ENCODE measurements at regions not wholly inside any gene's neighbourhood (a gene's known extent, or its start where the extent isn't known, plus 50 kb on each side); places are given as distances from the start of the nearest gene placed in this dataset.

DNA sequence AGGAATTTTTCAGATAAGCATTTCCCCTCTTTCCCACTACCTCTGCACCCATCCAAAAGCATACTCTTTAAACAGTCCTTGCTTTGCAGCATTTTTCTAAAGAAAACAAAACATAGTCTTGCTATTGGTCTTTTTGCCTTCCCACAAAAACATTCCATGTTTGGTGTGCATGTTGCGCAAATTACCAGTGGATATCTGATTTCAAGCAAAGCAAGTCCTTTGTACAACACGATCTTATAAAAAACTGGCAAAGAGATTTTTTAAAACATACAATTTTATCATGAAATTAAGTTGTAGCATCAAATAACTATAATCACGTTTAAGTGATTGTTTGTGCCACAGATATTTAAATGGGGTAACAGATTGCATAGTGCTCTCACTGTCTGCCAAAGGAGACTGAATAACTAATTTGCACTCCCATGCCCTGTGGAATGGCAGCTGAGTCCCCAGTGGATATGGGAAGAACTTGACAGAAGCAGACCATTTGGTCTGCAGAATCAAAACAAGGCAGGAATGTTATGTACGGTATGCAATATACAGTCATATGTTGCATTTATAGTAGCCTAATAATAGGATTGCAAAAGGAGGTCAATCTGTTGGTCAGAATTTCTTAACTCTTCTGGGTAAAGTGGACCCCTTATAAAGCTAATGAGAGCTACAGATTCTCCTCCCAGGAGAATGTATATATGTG is 285.7 kb downstream of the TBC1D4 start:
- TF ChIP-seq FOXM1 (IDR thresholded peaks at IDR 0.05; ENCODE audit: borderline replicate concordance, low read depth) (no peak), RAD21 (IDR thresholded peaks at IDR 0.05; ENCODE audit: low read depth) (no peak), TEAD4 (IDR thresholded peaks at IDR 0.05) (no peak), TAF1 (IDR thresholded peaks at IDR 0.05; ENCODE audit: low read depth) (no peak), YY1 (IDR thresholded peaks at IDR 0.05; ENCODE audit: low read depth) (no peak), TCF12 (IDR thresholded peaks at IDR 0.05; ENCODE audit: low read depth) (no peak), EP300 (IDR thresholded peaks at IDR 0.05; ENCODE audit: borderline replicate concordance) (no peak), CREB1 (IDR thresholded peaks at IDR 0.05; ENCODE audit: low read depth) (no peak)
- TF ChIP-seq, protein P1, sequence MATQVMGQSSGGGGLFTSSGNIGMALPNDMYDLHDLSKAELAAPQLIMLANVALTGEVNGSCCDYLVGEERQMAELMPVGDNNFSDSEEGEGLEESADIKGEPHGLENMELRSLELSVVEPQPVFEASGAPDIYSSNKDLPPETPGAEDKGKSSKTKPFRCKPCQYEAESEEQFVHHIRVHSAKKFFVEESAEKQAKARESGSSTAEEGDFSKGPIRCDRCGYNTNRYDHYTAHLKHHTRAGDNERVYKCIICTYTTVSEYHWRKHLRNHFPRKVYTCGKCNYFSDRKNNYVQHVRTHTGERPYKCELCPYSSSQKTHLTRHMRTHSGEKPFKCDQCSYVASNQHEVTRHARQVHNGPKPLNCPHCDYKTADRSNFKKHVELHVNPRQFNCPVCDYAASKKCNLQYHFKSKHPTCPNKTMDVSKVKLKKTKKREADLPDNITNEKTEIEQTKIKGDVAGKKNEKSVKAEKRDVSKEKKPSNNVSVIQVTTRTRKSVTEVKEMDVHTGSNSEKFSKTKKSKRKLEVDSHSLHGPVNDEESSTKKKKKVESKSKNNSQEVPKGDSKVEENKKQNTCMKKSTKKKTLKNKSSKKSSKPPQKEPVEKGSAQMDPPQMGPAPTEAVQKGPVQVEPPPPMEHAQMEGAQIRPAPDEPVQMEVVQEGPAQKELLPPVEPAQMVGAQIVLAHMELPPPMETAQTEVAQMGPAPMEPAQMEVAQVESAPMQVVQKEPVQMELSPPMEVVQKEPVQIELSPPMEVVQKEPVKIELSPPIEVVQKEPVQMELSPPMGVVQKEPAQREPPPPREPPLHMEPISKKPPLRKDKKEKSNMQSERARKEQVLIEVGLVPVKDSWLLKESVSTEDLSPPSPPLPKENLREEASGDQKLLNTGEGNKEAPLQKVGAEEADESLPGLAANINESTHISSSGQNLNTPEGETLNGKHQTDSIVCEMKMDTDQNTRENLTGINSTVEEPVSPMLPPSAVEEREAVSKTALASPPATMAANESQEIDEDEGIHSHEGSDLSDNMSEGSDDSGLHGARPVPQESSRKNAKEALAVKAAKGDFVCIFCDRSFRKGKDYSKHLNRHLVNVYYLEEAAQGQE (IDR thresholded peaks at IDR 0.05; ENCODE audit: low read depth): no peak
- TF ChIP-seq, protein P2, sequence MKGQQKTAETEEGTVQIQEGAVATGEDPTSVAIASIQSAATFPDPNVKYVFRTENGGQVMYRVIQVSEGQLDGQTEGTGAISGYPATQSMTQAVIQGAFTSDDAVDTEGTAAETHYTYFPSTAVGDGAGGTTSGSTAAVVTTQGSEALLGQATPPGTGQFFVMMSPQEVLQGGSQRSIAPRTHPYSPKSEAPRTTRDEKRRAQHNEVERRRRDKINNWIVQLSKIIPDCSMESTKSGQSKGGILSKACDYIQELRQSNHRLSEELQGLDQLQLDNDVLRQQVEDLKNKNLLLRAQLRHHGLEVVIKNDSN (IDR thresholded peaks at IDR 0.05): no peak
- TF ChIP-seq, protein P3, sequence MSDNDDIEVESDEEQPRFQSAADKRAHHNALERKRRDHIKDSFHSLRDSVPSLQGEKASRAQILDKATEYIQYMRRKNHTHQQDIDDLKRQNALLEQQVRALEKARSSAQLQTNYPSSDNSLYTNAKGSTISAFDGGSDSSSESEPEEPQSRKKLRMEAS (IDR thresholded peaks at IDR 0.05): no peak

DNA sequence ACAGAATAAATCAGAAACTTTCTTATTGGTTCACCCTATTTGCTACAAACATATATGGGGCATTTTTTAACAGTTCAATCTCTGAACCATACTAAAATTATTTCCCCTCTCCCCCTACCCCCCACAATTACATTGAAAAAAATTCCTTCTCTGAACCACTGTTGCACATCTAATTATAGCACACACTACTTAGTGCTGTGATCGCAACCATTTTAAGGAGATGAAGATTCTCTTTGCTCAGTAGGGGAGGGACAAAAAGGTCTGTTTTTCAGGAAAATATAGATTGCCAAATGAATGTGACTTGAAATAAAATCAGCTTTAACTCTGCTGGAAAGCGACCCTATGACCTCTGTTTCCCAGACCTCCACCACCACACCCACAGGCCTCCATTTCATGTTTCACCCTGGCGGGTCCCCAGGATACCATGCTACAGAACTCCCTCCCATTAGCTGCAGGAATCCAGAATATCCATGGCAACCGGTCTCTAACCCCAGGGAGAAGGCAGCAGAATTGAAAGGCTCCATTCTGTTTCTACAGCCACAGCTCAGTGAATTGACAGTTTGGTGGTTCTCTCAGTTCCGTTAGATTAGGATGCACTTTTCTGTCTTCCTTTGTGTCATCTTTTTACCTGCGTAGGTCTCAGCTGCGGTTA is 286.3 kb downstream of the TBC1D4 start:
- no peak for TF ChIP-seq CREB1 (IDR thresholded peaks at IDR 0.05; ENCODE audit: low read depth)
- TF ChIP-seq, protein P2 (IDR thresholded peaks at IDR 0.05): no peak

DNA sequence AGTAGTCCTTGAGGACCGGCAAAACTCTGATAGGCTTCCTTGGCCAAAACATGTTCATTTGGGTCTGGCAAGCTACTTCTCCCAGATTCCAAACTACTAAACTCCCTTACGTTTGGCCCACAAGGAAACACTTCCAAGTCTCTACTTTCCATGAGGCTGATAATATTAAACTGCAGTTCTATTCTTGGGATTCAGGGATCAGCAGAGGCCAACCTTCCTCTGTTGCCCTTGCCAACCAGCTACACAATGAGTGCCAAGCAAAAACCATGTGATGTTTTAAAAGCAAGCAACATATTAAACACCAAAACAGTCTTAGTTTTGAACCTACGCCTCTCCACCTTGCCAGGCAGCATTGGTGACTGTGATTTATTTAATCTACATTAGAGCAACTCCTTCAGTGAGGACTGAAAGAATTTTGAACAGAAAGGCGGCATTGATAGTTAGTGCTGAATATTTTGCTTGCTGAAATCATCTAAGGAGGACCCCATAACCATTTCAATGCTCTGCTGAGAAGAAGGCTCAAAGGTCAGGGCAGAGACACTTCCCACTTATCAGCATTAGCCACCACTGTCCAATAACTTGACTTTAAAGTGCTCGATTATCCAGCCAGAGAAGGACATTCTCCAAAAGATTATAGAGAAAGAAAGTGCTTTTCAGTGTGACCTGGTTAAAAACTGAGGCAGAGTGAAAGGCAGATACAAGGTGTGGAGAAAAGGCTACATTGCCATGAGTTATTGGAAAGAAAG is 287.1 kb downstream of the TBC1D4 start:
- no peak for TF ChIP-seq EGR1 (IDR thresholded peaks at IDR 0.05)
- no peak for TF ChIP-seq TCF12 (IDR thresholded peaks at IDR 0.05; ENCODE audit: low read depth)
- no peak for TF ChIP-seq ZBTB7A (IDR thresholded peaks at IDR 0.05; ENCODE audit: low read depth)
- no peak for TF ChIP-seq NFIC (IDR thresholded peaks at IDR 0.05)
- no peak for TF ChIP-seq FOXM1 (IDR thresholded peaks at IDR 0.05; ENCODE audit: borderline replicate concordance, low read depth)
- TF ChIP-seq RAD21 (IDR thresholded peaks at IDR 0.05; ENCODE audit: low read depth): no peak
- TF ChIP-seq, protein P1 (IDR thresholded peaks at IDR 0.05; ENCODE audit: low read depth): no peak
- TF ChIP-seq, protein P3 (IDR thresholded peaks at IDR 0.05): no peak
- no peak for TF ChIP-seq CREB1 (IDR thresholded peaks at IDR 0.05; ENCODE audit: low read depth)
- no peak for TF ChIP-seq YY1 (IDR thresholded peaks at IDR 0.05; ENCODE audit: low read depth)
- TF ChIP-seq TAF1 (IDR thresholded peaks at IDR 0.05; ENCODE audit: low read depth): no peak
- no peak for TF ChIP-seq CEBPB (IDR thresholded peaks at IDR 0.05)
- no peak for TF ChIP-seq TEAD4 (IDR thresholded peaks at IDR 0.05)
- TF ChIP-seq, protein P2 (IDR thresholded peaks at IDR 0.05): no peak
- no peak for TF ChIP-seq EP300 (IDR thresholded peaks at IDR 0.05; ENCODE audit: borderline replicate concordance)

DNA sequence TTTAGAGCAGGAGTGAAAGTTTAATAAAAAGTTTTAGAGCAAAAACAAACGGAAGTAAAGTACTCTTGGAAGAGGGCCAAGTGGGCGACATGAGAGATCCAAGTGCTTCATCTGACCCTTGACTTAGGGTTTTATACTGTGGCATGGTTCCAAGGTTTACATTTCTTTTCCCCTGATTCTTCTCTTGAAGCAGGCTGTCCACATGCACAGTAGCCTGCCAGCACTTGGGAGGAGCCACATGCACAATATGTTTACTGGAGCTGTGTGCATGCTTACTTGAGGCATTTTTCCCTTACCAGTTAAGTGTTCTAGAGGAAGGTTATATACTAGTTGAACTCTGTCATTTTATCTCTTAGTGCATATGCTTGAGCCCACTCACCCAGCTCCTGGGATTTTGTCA is 295.6 kb downstream of the TBC1D4 start:
- TF ChIP-seq, protein P1 (IDR thresholded peaks at IDR 0.05; ENCODE audit: low read depth): no peak
- TF ChIP-seq CEBPB (IDR thresholded peaks at IDR 0.05): no peak
- TF ChIP-seq YY1 (IDR thresholded peaks at IDR 0.05; ENCODE audit: low read depth): no peak
- no peak for TF ChIP-seq TEAD4 (IDR thresholded peaks at IDR 0.05)
- TF ChIP-seq, protein P3 (IDR thresholded peaks at IDR 0.05): no peak
- TF ChIP-seq, protein P2 (IDR thresholded peaks at IDR 0.05): no peak
- no peak for TF ChIP-seq FOXM1 (IDR thresholded peaks at IDR 0.05; ENCODE audit: borderline replicate concordance, low read depth)
- no peak for TF ChIP-seq RAD21 (IDR thresholded peaks at IDR 0.05; ENCODE audit: low read depth)
- TF ChIP-seq TAF1 (IDR thresholded peaks at IDR 0.05; ENCODE audit: low read depth): no peak
- TF ChIP-seq NFIC (IDR thresholded peaks at IDR 0.05): no peak
- TF ChIP-seq ZBTB7A (IDR thresholded peaks at IDR 0.05; ENCODE audit: low read depth): no peak
- TF ChIP-seq EP300 (IDR thresholded peaks at IDR 0.05; ENCODE audit: borderline replicate concordance): no peak
- no peak for TF ChIP-seq EGR1 (IDR thresholded peaks at IDR 0.05)
- TF ChIP-seq CREB1 (IDR thresholded peaks at IDR 0.05; ENCODE audit: low read depth): no peak

All from Ishikawa (cell line).